ENCODE measurements at regions not wholly inside any gene's neighbourhood (a gene's known extent, or its start where the extent isn't known, plus 50 kb on each side); places are given as distances from the start of the nearest gene placed in this dataset.
A peak's percentile ranks its signal among the peaks of the same experiment; 100 is the strongest.

DNA sequence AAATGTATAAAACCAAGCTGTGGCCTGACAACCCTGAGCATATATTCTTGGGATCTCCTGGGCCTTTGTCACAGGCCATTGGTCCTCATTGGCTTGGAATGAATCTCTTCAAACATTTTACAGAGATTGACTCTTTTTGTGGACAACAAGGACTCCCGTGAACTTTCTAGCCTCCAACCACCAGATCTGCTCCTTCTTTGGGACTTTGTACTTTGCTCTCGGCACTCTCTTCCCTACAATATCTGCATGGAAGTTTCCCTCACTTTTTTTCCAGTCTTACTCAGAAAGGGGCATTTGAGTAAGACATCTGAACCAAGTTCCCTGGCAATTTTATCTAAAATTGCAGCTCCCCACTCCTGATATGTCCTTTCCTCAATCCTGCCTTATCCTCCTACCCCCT, 158.8 kb downstream of the PHLDA1 start:
- H3K4me1 Mint-ChIP-seq: no peaks in the 10 kb centered on the region
- peak overlapping the region in 1 of 3 donors; percentile 67 for H3K27ac Mint-ChIP-seq
- Histone ChIP-seq H3K4me3 (ENCODE audit: low read depth, low read length) (no peak overlapping the region), H3K27ac (ENCODE audit: insufficient read depth, low read length, poor library complexity, severe bottlenecking) (no peak overlapping the region), H3K36me3 (ENCODE audit: control insufficient read depth, insufficient read depth, low read length) (no peaks in the 10 kb centered on the region), H3K4me1 (ENCODE audit: control insufficient read depth, insufficient read depth, low read length, poor library complexity, severe bottlenecking) (no peaks in the 10 kb centered on the region), H3K27me3 (ENCODE audit: control insufficient read depth, insufficient read depth, low read length) (no peaks in the 10 kb centered on the region), H3K9me3 (ENCODE audit: control insufficient read depth in 2 of 2, low read length in 2 of 2) (no peaks in the 10 kb centered on the region)
- H3K9me3 Mint-ChIP-seq: peaks cover 0 to 3% (median 0%) of the 10 kb centered on the region in 7 donors
- H3K27me3 Mint-ChIP-seq: peaks cover 14% of the 10 kb centered on the region
- ATAC-seq (ENCODE audit: low read depth in 2 of 2) (no peak), DNase-seq (no peak)
- H3K4me3 Mint-ChIP-seq: no peak overlapping the region
- no peaks in the 10 kb centered on the region for H3K36me3 Mint-ChIP-seq

DNA sequence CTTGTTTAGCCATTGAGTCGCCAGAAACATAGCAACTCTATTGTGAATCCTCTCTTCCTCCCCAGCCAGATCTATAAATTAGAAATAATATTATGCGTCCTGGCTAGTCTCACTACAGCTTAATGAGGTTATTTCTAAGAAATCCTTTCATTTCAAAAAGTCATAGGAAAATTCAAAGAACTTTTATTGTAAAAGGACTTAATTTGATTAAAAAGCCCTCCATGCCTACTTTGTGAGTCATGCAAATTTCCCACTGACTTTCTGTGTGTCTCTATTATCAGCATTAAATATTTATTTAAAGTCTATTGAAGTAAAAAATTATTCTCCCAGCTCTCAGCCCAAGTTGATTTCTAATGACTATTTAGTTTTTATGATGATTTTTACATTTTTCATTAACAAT, 160.7 kb downstream of the PHLDA1 start:
- no peak overlapping the region for H3K27ac Mint-ChIP-seq
- no peaks in the 10 kb centered on the region for H3K36me3 Mint-ChIP-seq
- H3K4me3 Mint-ChIP-seq: no peak overlapping the region
- H3K27me3 Mint-ChIP-seq: peaks cover 8% of the 10 kb centered on the region
- ATAC-seq (ENCODE audit: low read depth in 2 of 2) (no peak), DNase-seq (no peak)
- no peaks in the 10 kb centered on the region for H3K27me3 ChIP-seq (ENCODE audit: control insufficient read depth, insufficient read depth, low read length)
- H3K27ac ChIP-seq (ENCODE audit: insufficient read depth, low read length, poor library complexity, severe bottlenecking): no peak overlapping the region
- no peaks in the 10 kb centered on the region for H3K4me1 ChIP-seq (ENCODE audit: control insufficient read depth, insufficient read depth, low read length, poor library complexity, severe bottlenecking)
- no peak overlapping the region for H3K4me3 ChIP-seq (ENCODE audit: low read depth, low read length)
- peaks cover 0 to 7% (median 0%) of the 10 kb centered on the region in 7 donors for H3K9me3 Mint-ChIP-seq
- peaks cover 0 to 4% (median 0%) of the 10 kb centered on the region in 4 donors for H3K4me1 Mint-ChIP-seq
- H3K9me3 ChIP-seq (ENCODE audit: control insufficient read depth in 2 of 2, low read length in 2 of 2): no peaks in the 10 kb centered on the region
- H3K36me3 ChIP-seq (ENCODE audit: control insufficient read depth, insufficient read depth, low read length): no peaks in the 10 kb centered on the region

DNA sequence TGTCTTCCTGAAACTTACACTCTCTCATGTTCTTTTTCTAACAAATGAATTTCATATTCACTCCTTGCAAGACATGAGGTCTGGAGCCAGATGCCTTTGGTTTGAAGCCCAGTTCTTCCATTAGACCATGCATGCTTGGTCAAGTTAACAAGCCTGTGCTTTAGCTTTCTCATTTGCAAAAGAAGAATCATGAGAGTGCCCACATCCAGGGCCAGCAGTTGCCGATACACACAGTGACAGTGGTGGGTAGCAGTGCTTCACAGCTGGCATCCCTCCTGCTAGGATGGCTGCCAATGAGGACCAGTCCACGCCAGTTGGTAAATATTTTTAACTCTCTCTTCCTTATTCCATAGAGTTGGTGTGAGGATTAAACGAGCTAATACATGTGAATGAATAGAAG, 163.1 kb downstream of the PHLDA1 start:
- Histone ChIP-seq H3K27me3 (ENCODE audit: control insufficient read depth, insufficient read depth, low read length) (no peaks in the 10 kb centered on the region), H3K27ac (ENCODE audit: insufficient read depth, low read length, poor library complexity, severe bottlenecking) (no peak overlapping the region), H3K9me3 (ENCODE audit: control insufficient read depth in 2 of 2, low read length in 2 of 2) (no peaks in the 10 kb centered on the region), H3K36me3 (ENCODE audit: control insufficient read depth, insufficient read depth, low read length) (no peaks in the 10 kb centered on the region), H3K4me1 (ENCODE audit: control insufficient read depth, insufficient read depth, low read length, poor library complexity, severe bottlenecking) (no peaks in the 10 kb centered on the region), H3K4me3 (ENCODE audit: low read depth, low read length) (no peak overlapping the region)
- no peak for ATAC-seq (ENCODE audit: low read depth in 2 of 2)
- DNase-seq: no peak
- H3K27me3 Mint-ChIP-seq: peaks cover 4% of the 10 kb centered on the region
- peaks cover 0 to 4% (median 0%) of the 10 kb centered on the region in 4 donors for H3K4me1 Mint-ChIP-seq
- no peaks in the 10 kb centered on the region for H3K36me3 Mint-ChIP-seq
- peaks cover 0 to 4% (median 0%) of the 10 kb centered on the region in 7 donors for H3K9me3 Mint-ChIP-seq
- H3K27ac Mint-ChIP-seq: no peak overlapping the region
- H3K4me3 Mint-ChIP-seq: no peak overlapping the region

DNA sequence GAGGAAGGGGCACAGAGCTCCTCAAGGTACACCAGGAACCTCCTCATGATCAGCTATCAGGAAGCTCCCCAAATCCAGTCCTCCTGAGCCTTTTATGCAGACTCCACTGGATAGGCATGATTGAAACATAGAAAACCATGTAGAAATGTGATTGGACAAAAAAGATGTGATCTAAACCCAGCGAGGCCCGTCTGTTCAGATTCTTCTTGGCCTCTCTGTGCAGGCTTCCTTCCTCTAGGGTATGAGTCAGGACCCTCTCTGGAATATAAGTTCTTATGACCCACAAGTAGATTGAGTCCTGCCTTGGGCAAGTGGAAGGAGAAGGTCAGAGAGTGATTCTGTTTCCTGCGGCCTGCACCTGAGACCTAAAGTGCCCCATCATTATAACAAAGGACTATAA, 166.3 kb downstream of the PHLDA1 start:
- Histone ChIP-seq H3K27ac (ENCODE audit: insufficient read depth, low read length, poor library complexity, severe bottlenecking) (no peak overlapping the region), H3K4me1 (ENCODE audit: control insufficient read depth, insufficient read depth, low read length, poor library complexity, severe bottlenecking) (no peaks in the 10 kb centered on the region), H3K4me3 (ENCODE audit: low read depth, low read length) (no peak overlapping the region), H3K36me3 (ENCODE audit: control insufficient read depth, insufficient read depth, low read length) (no peaks in the 10 kb centered on the region), H3K27me3 (ENCODE audit: control insufficient read depth, insufficient read depth, low read length) (no peaks in the 10 kb centered on the region), H3K9me3 (ENCODE audit: control insufficient read depth in 2 of 2, low read length in 2 of 2) (no peaks in the 10 kb centered on the region)
- DNase-seq (no peak), ATAC-seq (ENCODE audit: low read depth in 2 of 2) (no peak)
- Mint-ChIP-seq H3K36me3 (no peaks in the 10 kb centered on the region), H3K27me3 (no peaks in the 10 kb centered on the region), H3K4me1 (peaks cover 0 to 4% (median 0%) of the 10 kb centered on the region in 4 donors), H3K9me3 (peaks cover 0 to 4% (median 0%) of the 10 kb centered on the region in 7 donors), H3K4me3 (no peak overlapping the region), H3K27ac (no peak overlapping the region)

DNA sequence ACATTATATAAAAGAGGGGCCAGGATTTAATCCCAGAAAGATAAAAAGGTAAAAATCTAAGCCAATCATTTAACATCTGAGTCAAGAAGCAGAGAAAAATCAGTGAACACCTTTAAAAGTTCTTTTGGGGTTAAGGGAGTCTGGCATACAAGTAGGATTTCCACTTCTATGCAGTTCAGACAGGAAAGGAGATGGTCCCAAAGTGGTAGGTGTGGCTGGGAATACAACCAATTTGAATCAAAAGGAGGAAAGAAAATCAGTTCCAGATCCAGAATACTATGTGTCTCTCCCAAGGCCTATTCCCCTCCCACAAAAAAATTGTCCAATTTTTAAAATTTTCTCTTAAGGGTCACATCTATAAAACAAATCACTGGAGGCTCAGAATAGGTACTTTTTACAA, 167.4 kb downstream of the PHLDA1 start:
- H3K27me3 ChIP-seq (ENCODE audit: control insufficient read depth, insufficient read depth, low read length): no peaks in the 10 kb centered on the region
- DNase-seq (no peak), ATAC-seq (ENCODE audit: low read depth in 2 of 2) (no peak)
- no peak overlapping the region for H3K27ac ChIP-seq (ENCODE audit: insufficient read depth, low read length, poor library complexity, severe bottlenecking)
- Mint-ChIP-seq H3K27ac (no peak overlapping the region), H3K4me3 (no peak overlapping the region), H3K27me3 (no peaks in the 10 kb centered on the region), H3K4me1 (peaks cover 0 to 4% (median 0%) of the 10 kb centered on the region in 4 donors), H3K9me3 (peaks cover 0 to 4% (median 0%) of the 10 kb centered on the region in 7 donors), H3K36me3 (no peaks in the 10 kb centered on the region)
- no peaks in the 10 kb centered on the region for H3K9me3 ChIP-seq (ENCODE audit: control insufficient read depth in 2 of 2, low read length in 2 of 2)
- no peaks in the 10 kb centered on the region for H3K4me1 ChIP-seq (ENCODE audit: control insufficient read depth, insufficient read depth, low read length, poor library complexity, severe bottlenecking)
- H3K4me3 ChIP-seq (ENCODE audit: low read depth, low read length): no peak overlapping the region
- H3K36me3 ChIP-seq (ENCODE audit: control insufficient read depth, insufficient read depth, low read length): no peaks in the 10 kb centered on the region

DNA sequence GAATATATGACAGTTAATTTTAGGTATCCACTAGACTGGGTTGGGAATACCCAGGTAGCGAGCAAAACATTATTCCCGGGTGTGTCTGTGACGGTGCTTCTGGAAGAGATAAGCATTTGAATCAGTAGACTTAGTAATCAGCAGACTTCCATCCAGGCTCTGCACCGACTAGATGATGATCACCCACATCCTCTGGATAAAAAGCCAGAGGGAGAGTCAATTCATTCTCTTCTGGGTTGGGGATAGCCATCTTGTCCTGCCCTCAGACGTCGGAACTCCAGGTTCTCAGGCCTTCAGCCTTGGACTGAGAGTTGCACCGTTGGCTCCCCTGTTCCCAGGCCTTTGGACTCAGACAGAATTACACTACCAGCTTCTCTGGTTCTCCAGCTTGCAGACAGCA, 168.0 kb downstream of the PHLDA1 start:
- peaks cover 1% of the 10 kb centered on the region for H3K27me3 ChIP-seq (ENCODE audit: control insufficient read depth, insufficient read depth, low read length)
- Mint-ChIP-seq H3K27ac (no peak overlapping the region), H3K9me3 (peaks cover 0 to 4% (median 0%) of the 10 kb centered on the region in 7 donors), H3K36me3 (no peaks in the 10 kb centered on the region), H3K4me3 (no peak overlapping the region), H3K4me1 (peaks cover 0 to 4% (median 0%) of the 10 kb centered on the region in 4 donors), H3K27me3 (no peaks in the 10 kb centered on the region)
- no peaks in the 10 kb centered on the region for H3K9me3 ChIP-seq (ENCODE audit: control insufficient read depth in 2 of 2, low read length in 2 of 2)
- no peak overlapping the region for H3K27ac ChIP-seq (ENCODE audit: insufficient read depth, low read length, poor library complexity, severe bottlenecking)
- H3K4me1 ChIP-seq (ENCODE audit: control insufficient read depth, insufficient read depth, low read length, poor library complexity, severe bottlenecking): no peaks in the 10 kb centered on the region
- DNase-seq (no peak), ATAC-seq (ENCODE audit: low read depth in 2 of 2) (no peak)
- no peak overlapping the region for H3K4me3 ChIP-seq (ENCODE audit: low read depth, low read length)
- H3K36me3 ChIP-seq (ENCODE audit: control insufficient read depth, insufficient read depth, low read length): no peaks in the 10 kb centered on the region

DNA sequence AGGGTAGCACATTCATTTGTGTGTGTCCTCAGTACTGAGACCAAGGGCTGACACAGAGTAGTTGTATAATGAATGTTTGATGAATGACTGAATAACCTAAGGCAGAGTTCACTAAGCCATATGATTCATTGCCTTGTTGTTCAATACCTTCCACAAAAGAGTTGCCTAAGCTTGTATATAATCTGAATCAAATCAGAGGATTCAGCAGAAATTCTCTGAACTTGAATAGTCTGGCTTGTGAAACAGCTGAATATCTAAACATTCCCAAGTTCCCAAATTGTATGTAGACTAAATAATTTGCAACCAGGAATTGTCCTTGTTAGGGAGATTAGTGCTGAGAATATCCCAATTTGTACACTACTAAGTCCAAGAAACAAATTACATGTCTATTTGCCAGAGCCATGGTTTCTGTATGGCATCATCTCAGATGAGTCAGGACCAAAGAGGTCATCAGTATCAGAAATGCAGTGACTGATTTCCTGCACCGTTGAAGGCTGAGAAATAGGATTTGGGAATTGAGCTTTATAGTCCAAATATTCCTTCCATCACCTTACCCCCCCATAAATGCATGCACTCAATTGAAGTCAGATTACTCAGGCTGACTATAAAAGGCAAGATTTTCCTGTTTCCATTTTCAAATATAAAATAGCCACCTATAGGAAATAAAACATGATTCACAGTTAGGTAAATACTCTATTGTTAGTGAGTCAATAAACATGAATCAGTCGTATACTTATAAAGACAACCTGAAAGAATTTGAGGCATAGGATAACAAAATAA, 168.7 kb downstream of the PHLDA1 start:
- Mint-ChIP-seq H3K36me3 (no peaks in the 10 kb centered on the region), H3K27ac (no peak overlapping the region), H3K4me3 (no peak overlapping the region), H3K27me3 (no peaks in the 10 kb centered on the region), H3K9me3 (peaks cover 0 to 4% (median 0%) of the 10 kb centered on the region in 7 donors), H3K4me1 (peaks cover 0 to 4% (median 0%) of the 10 kb centered on the region in 4 donors)
- DNase-seq (no peak), ATAC-seq (ENCODE audit: low read depth in 2 of 2) (no peak)
- H3K27me3 ChIP-seq (ENCODE audit: control insufficient read depth, insufficient read depth, low read length): peaks cover 1% of the 10 kb centered on the region
- H3K27ac ChIP-seq (ENCODE audit: insufficient read depth, low read length, poor library complexity, severe bottlenecking): no peak overlapping the region
- no peaks in the 10 kb centered on the region for H3K36me3 ChIP-seq (ENCODE audit: control insufficient read depth, insufficient read depth, low read length)
- no peaks in the 10 kb centered on the region for H3K4me1 ChIP-seq (ENCODE audit: control insufficient read depth, insufficient read depth, low read length, poor library complexity, severe bottlenecking)
- H3K4me3 ChIP-seq (ENCODE audit: low read depth, low read length): no peak overlapping the region
- H3K9me3 ChIP-seq (ENCODE audit: control insufficient read depth in 2 of 2, low read length in 2 of 2): no peaks in the 10 kb centered on the region

DNA sequence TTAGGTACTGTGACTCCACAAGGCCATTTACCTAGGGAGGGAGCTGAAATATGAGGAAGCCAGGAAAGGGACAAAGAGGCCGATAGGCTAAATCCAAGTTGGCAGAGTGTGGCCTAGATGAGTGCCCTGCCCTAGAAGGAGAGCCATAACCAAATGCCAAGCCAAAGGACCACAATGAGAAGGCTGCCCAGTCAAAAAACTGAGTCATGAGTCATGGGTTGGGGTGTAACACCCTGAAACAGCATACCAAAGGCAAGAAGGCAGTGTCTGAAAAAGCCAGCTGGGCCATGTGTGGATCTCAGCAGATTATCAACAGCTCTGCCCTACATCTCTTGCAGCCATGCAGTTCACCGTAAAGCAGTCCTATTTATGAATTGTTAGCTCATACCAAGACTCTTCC, 171.7 kb downstream of the PHLDA1 start:
- ATAC-seq (ENCODE audit: low read depth in 2 of 2): no peak

More for the DNA sequence above, 171.7 kb downstream of the PHLDA1 start:
- Mint-ChIP-seq H3K4me3 (no peak overlapping the region), H3K27me3 (peaks cover 4% of the 10 kb centered on the region), H3K4me1 (no peaks in the 10 kb centered on the region), H3K27ac (no peak overlapping the region), H3K36me3 (no peaks in the 10 kb centered on the region), H3K9me3 (no peaks in the 10 kb centered on the region)
- no peaks in the 10 kb centered on the region for H3K9me3 ChIP-seq (ENCODE audit: control insufficient read depth in 2 of 2, low read length in 2 of 2)
- H3K4me3 ChIP-seq (ENCODE audit: low read depth, low read length): no peak overlapping the region
- no peak overlapping the region for H3K27ac ChIP-seq (ENCODE audit: insufficient read depth, low read length, poor library complexity, severe bottlenecking)
- H3K36me3 ChIP-seq (ENCODE audit: control insufficient read depth, insufficient read depth, low read length): no peaks in the 10 kb centered on the region
- H3K27me3 ChIP-seq (ENCODE audit: control insufficient read depth, insufficient read depth, low read length): peaks cover 3% of the 10 kb centered on the region
- no peaks in the 10 kb centered on the region for H3K4me1 ChIP-seq (ENCODE audit: control insufficient read depth, insufficient read depth, low read length, poor library complexity, severe bottlenecking)
- no peak for DNase-seq

Data from CD4-positive, CD25-positive, alpha-beta regulatory T cell (primary cell).